NCI-H446 (cell line): ENCODE measurements at regions not wholly inside any gene's neighbourhood (a gene's known extent, or its start where the extent isn't known, plus 50 kb on each side); places are given as distances from the start of the nearest gene placed in this dataset.

Source experiments
- DNase-seq, 2 experiments: peaks; one replicate each; lab custom pipeline; 2025; lab: John Stamatoyannopoulos, UW

DNA sequence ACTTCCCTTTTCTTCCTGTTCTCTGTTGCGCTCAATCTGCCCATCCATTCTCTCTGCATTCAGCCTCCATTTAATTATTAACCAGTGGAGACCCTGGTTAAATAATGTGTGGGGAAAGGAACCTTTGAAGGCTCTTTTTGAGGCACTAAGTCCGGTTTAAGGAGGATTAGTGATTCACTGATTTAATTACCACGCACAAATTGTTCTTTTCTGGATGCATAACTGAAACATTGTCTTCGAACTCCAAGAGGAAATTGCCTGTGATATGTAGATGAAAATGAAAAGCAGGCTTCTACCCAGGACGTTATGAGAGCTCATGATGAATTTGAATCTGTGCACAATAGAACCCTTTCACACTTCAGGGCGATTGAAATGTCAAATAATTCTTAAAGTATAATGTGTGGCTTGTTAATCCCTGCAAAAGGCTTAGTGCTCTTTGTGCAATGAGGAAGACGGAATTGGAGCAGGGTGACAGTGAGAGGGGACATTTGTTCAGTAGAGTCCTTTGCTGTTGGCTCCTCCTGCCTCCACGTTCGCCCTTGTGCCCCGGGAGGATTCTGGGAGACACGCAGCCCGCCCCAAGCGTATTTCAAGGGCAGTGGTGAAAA lies 51.1 kb upstream of the ZNF236 start:
- DNase-seq, result no peak

DNA sequence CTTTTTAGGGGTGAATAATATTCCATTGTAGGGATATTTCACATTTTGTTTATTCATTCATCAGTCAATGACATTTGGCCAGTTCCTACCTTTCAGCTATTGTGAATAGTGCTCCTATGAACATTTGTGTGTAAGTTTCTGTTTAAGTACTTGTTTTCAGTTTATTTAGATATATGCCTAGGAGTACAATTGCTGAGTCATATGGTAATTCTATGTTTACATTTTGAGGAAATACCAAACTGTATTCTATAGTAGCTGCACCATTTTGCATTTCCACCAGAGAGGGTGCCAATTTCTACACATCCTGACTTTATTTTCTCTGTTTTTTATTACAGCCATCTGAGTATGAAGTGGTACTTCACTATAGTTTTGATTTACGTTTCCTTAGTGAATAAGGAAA lies 54.4 kb upstream of the ZNF236 start:
- no peak for DNase-seq

- DNase-seq, result no peak
Observed at GRCh38 chr18:76766429-76766828, 55.9 kb upstream of the ZNF236 start.

GRCh38 chr18:76765649-76766048 lies 56.7 kb upstream of the ZNF236 start:
- no peak for DNase-seq

- peak in 1 of 2 experiments; percentile 33 for DNase-seq
Observed at GRCh38 chr18:76764291-76764901, 58.0 kb upstream of the ZNF236 start.

DNA sequence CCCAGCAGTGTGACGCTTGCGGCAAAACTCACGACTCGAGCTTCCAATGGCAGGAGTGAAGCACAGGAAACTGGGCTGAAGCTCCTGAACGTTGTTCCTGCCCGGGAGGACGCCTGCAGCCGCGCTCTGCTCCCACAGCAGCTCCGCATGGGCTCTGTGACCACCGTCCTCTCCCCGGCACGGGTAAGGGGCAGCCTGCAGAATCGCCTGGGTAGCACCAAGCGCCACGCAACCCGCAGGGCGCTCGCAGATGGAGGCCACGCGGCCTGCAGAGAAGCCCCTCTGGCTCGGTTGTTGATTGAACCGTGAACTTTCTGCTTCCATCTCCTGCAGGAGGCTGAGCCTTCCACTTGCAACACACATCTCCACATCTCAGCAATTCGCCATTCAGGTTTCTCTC lies 63.3 kb upstream of the ZNF236 start:
- DNase-seq, result no peak

- DNase-seq, result no peak
Observed at GRCh38 chr18:76757925-76758324, 64.4 kb upstream of the ZNF236 start.

- DNase-seq, result no peak
Observed at GRCh38 chr18:76757335-76757734, 65.0 kb upstream of the ZNF236 start.

- DNase-seq, result no peak
Observed at GRCh38 chr18:76756531-76757253, 65.7 kb upstream of the ZNF236 start.

- DNase-seq, result no peak
Observed at GRCh38 chr18:76754351-76754750, 68.0 kb upstream of the ZNF236 start.

GRCh38 chr18:76752400-76752799 lies 70.0 kb upstream of the ZNF236 start:
- DNase-seq, result no peak

GRCh38 chr18:76750917-76751890 lies 71.2 kb upstream of the ZNF236 start:
- no peak for DNase-seq

GRCh38 chr18:76750269-76750668 lies 72.1 kb upstream of the ZNF236 start:
- no peak for DNase-seq

- DNase-seq, result no peak
Observed at GRCh38 chr18:76747676-76748075, 74.7 kb upstream of the ZNF236 start.

GRCh38 chr18:76741346-76741745 lies 81.0 kb upstream of the ZNF236 start:
- no peak for DNase-seq

- no peak for DNase-seq
Observed at GRCh38 chr18:76736309-76736708, 86.0 kb upstream of the ZNF236 start.

DNA sequence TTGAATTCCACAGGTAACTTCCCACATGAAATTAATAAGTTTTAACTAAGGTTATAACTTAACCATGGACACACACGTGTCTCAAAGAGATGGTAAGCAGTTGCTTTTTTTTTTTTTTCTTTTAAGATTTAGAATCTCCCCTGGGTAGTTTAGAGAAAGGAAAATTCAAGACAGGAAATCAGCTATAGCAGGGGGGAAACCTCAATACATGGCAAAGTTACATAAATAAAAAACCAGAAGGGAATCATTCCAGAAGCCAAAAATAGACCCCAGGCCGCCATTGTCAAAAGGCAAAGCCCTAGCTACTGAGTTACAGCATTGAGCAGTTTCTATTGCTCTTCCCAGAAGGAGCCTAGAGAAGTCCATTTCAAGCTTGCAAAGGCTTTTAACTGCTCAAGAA lies 91.5 kb upstream of the ZNF236 start:
- no peak for DNase-seq

GRCh38 chr18:76727589-76727988 lies 94.8 kb upstream of the ZNF236 start:
- DNase-seq, result no peak

DNA sequence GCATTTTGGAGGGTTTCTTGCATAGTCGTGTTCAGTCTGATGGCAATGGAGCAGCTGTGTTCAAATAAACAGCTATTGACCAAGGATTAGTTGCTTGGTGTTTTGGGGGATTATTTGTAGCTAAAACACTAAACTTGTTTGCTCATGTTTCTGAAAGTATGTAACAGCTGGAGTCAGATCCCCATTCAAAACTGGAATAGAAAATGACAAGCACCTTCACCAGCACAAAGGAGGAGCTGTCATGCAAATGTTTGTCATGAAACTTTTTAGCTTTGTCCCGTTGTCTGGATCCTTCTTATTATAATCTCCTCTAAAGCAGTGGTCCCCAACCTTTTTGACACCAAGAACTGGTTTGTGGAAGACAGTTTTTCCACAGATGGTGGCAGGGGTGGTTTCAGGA lies 96.9 kb upstream of the ZNF236 start:
- DNase-seq, result no peak

GRCh38 chr18:76722224-76723061 lies 99.9 kb upstream of the ZNF236 start:
- no peak for DNase-seq

DNA sequence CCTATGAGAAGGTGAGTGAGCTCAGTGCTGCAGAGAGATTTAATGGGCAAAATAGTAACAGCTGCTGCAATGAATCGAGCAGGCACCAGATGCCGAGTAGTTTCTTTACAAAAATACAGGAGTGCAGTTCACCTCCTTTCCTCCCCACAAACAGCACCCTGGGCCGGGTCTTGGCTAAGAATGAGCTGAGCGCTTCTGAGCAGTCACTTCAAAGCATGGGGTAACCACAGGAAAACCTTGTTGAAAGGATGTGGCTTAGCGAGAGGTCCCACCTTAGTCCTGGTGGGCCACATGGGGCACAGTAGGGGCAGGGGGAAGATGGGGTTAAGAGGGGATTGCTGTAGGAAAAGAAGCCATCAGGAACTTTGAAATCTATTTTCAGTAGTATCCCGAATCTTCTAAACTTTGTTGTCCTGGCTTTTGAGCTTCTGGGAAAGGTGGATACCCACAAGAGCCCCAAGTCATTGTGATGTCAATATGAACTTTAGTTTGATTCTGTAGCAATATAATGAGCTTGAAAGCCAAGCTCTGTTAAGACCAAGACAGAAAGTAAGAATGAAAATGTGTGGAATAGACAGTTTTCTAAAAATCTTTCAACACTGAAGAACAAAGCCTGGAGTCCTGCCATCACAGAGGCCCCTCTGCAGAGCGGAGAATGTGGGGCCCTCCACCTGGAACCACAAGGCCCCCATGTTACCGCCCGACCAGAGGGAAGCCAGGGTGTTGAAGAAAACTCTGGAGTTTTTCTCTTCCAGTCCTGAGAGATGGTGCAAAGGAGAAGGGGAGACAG lies 101.0 kb upstream of the ZNF236 start:
- DNase-seq, result no peak
